ENCODE measurements at regions not wholly inside any gene's neighbourhood (a gene's known extent, or its start where the extent isn't known, plus 50 kb on each side); places are given as distances from the start of the nearest gene placed in this dataset.

DNA sequence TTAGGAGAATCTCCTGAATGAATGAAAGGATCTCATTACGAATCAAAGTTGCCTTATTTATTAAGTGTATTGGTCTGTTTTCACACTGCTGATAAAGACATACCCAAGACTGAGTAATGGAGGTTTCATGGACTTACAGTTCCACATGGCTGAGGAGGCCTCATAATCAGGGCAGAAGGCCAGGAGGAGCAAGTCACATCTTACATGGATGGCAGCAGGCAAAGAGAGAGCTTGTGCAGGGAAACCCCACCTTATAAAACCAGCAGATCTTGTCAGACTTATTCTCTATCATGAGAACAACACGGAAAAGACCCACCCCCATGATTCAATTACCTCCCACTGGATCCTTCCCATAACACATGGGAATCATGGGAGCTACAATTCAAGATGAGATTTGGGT lies 785.2 kb upstream of the POU3F3 start:
- no peak for TF ChIP-seq POLR2A (IDR thresholded peaks at IDR 0.05)
- TF ChIP-seq POLR2AphosphoS5 (IDR thresholded peaks at IDR 0.05) = no peak
- no peak for TF ChIP-seq EP300 (IDR thresholded peaks at IDR 0.05)
- TF ChIP-seq, protein P1, sequence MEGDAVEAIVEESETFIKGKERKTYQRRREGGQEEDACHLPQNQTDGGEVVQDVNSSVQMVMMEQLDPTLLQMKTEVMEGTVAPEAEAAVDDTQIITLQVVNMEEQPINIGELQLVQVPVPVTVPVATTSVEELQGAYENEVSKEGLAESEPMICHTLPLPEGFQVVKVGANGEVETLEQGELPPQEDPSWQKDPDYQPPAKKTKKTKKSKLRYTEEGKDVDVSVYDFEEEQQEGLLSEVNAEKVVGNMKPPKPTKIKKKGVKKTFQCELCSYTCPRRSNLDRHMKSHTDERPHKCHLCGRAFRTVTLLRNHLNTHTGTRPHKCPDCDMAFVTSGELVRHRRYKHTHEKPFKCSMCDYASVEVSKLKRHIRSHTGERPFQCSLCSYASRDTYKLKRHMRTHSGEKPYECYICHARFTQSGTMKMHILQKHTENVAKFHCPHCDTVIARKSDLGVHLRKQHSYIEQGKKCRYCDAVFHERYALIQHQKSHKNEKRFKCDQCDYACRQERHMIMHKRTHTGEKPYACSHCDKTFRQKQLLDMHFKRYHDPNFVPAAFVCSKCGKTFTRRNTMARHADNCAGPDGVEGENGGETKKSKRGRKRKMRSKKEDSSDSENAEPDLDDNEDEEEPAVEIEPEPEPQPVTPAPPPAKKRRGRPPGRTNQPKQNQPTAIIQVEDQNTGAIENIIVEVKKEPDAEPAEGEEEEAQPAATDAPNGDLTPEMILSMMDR (IDR thresholded peaks at IDR 0.05) = no peak
